H9 (cell line): ENCODE measurements at regions not wholly inside any gene's neighbourhood (a gene's known extent, or its start where the extent isn't known, plus 50 kb on each side); places are given as distances from the start of the nearest gene placed in this dataset.

Source experiments
- DNase-seq: peaks from one replicate; pipeline ENCODE4 v3.0.0-alpha.2; 2017
- H2AFZ ChIP-seq: one replicate; pipeline ENCODE4 v1.6.1; 2013; ENCODE audit warnings: mild to moderate bottlenecking, low read length, control low read depth, moderate library complexity
- H2AK5ac ChIP-seq: 2 replicates; pipeline ENCODE4 v1.6.1; 2013; ENCODE audit warnings: low read length, control low read depth, mixed read lengths; ENCODE audit not compliant: insufficient read length
- H2BK120ac ChIP-seq: one replicate; pipeline ENCODE4 v1.6.1; 2013; ENCODE audit warnings: low read depth, mild to moderate bottlenecking, low read length, control low read depth, inconsistent platforms; ENCODE audit not compliant: poor library complexity, severe bottlenecking
- H2BK12ac ChIP-seq: 2 replicates; pipeline ENCODE4 v1.6.1; 2013; ENCODE audit warnings: low read length, control low read depth, mixed read lengths, low read depth; ENCODE audit not compliant: insufficient read length
- H2BK15ac ChIP-seq: 2 replicates; pipeline ENCODE4 v1.6.1; 2013; ENCODE audit warnings: low read depth, low read length, control low read depth
- H2BK20ac ChIP-seq: one replicate; pipeline ENCODE4 v1.6.1; 2013; ENCODE audit warnings: low read depth, mild to moderate bottlenecking, low read length, control low read depth, inconsistent platforms; ENCODE audit not compliant: poor library complexity, severe bottlenecking
- H2BK5ac ChIP-seq: 2 replicates; pipeline ENCODE4 v1.6.1; 2013; ENCODE audit warnings: low read length, control low read depth, mixed read lengths; ENCODE audit not compliant: insufficient read length
- H3K14ac ChIP-seq: 2 replicates; pipeline ENCODE4 v1.6.1; 2013; ENCODE audit warnings: low read length, control low read depth; ENCODE audit not compliant: insufficient read depth
- H3K18ac ChIP-seq: 2 replicates; pipeline ENCODE4 v1.6.1; 2013; ENCODE audit warnings: low read depth, mild to moderate bottlenecking, mixed read lengths, low read length, control low read depth; ENCODE audit not compliant: insufficient read length
- H3K23ac ChIP-seq: 2 replicates; pipeline ENCODE4 v1.6.1; 2013; ENCODE audit warnings: low read length, control low read depth, mixed read lengths, low read depth; ENCODE audit not compliant: insufficient read length
- H3K23me2 ChIP-seq: 2 replicates; pipeline ENCODE4 v1.6.1; 2013; ENCODE audit warnings: low read depth, mild to moderate bottlenecking, mixed read lengths, low read length, control low read depth; ENCODE audit not compliant: insufficient read length, poor library complexity, severe bottlenecking
- H3K27ac ChIP-seq: 2 replicates; pipeline ENCODE4 v1.5.1; 2013; ENCODE audit warnings: low read length, control low read depth, mixed read lengths, low read depth; ENCODE audit not compliant: insufficient read length
- H3K27me3 ChIP-seq: 2 replicates; pipeline ENCODE4 v1.6.1; 2013; ENCODE audit warnings: low read length, control low read depth, inconsistent platforms; ENCODE audit not compliant: insufficient read depth
- H3K4ac ChIP-seq: 2 replicates; pipeline ENCODE4 v1.6.1; 2013; ENCODE audit warnings: low read depth, mild to moderate bottlenecking, control low read depth, inconsistent platforms, low read length, moderate library complexity
- H3K4me1 ChIP-seq: 2 replicates; pipeline ENCODE4 v1.6.1; 2013; ENCODE audit warnings: low read length, control low read depth, inconsistent platforms; ENCODE audit not compliant: insufficient read depth
- H3K4me2 ChIP-seq: 2 replicates; pipeline ENCODE4 v1.6.1; 2013; ENCODE audit warnings: low read length, control low read depth, mixed read lengths; ENCODE audit not compliant: insufficient read length, insufficient read depth
- H3K56ac ChIP-seq: 2 replicates; pipeline ENCODE4 v1.6.1; 2013; ENCODE audit warnings: low read depth, mild to moderate bottlenecking, mixed read lengths, low read length, control low read depth; ENCODE audit not compliant: insufficient read length
- H3K79me1 ChIP-seq: 2 replicates; pipeline ENCODE4 v1.6.1; 2013; ENCODE audit warnings: low read depth, mild to moderate bottlenecking, moderate library complexity, low read length, control low read depth, inconsistent platforms; ENCODE audit not compliant: insufficient read depth, poor library complexity, severe bottlenecking
- H3K79me2 ChIP-seq: 2 replicates; pipeline ENCODE4 v1.6.1; 2013; ENCODE audit warnings: low read length, control low read depth, inconsistent platforms; ENCODE audit not compliant: insufficient read depth
- H3K9ac ChIP-seq: 2 replicates; pipeline ENCODE4 v1.6.1; 2013; ENCODE audit warnings: low read length, control low read depth, mixed read lengths; ENCODE audit not compliant: insufficient read length; ENCODE audit errors: extremely low read depth
- H3K9me3 ChIP-seq: one replicate; pipeline ENCODE4 v1.6.1; 2013; ENCODE audit warnings: low read depth, low read length, inconsistent platforms; ENCODE audit not compliant: control insufficient read depth
- H3T11ph ChIP-seq: one replicate; pipeline ENCODE4 v1.6.1; 2013; ENCODE audit warnings: mild to moderate bottlenecking, low read length, control low read depth, inconsistent platforms
- H4K20me1 ChIP-seq: one replicate; pipeline ENCODE4 v1.6.1; 2013; ENCODE audit not compliant: control insufficient read depth, insufficient read length, insufficient read depth
- H4K5ac ChIP-seq: 2 replicates; pipeline ENCODE4 v1.6.1; 2013; ENCODE audit warnings: low read depth, mild to moderate bottlenecking, mixed read lengths, low read length, control low read depth; ENCODE audit not compliant: insufficient read length
- H4K8ac ChIP-seq: replicated peaks from 2 replicates; pipeline ENCODE4 v1.6.1; 2013; ENCODE audit warnings: low read length, control low read depth, mixed read lengths, low read depth; ENCODE audit not compliant: insufficient read length
- H4K91ac ChIP-seq: 2 replicates; pipeline ENCODE4 v1.6.1; 2013; ENCODE audit warnings: low read depth, mild to moderate bottlenecking, moderate library complexity, mixed read lengths, low read length, control low read depth; ENCODE audit not compliant: insufficient read length
- H3K27ac Mint-ChIP-seq, 3 experiments: 2 replicates in 2 of 3; 3 replicates in 1 of 3; pipeline ENCODE4 v1.8.0; 2020 to 2021; ENCODE audit warnings: mixed read lengths in 3 of 3, mild to moderate bottlenecking in 1 of 3, moderate library complexity in 1 of 3
- H3K27me3 Mint-ChIP-seq: 2 replicates; pipeline ENCODE4 v1.8.0; 2021; ENCODE audit warnings: low read depth, mild to moderate bottlenecking, moderate library complexity, mixed read lengths
- H3K36me3 Mint-ChIP-seq, 3 experiments: 2 replicates in 2 of 3; 3 replicates in 1 of 3; pipeline ENCODE4 v1.8.0; 2020 to 2021; ENCODE audit warnings: low read depth in 3 of 3, mixed read lengths in 3 of 3; ENCODE audit not compliant: insufficient read depth in 1 of 3
- H3K4me1 Mint-ChIP-seq, 2 experiments: 2 replicates each; pipeline ENCODE4 v1.8.0; 2020; ENCODE audit warnings: mixed read lengths in 2 of 2
- H3K4me3 Mint-ChIP-seq, 2 experiments: 2 replicates in 1 of 2; 3 replicates in 1 of 2; pipeline ENCODE4 v1.8.0; 2020 to 2021; ENCODE audit warnings: mild to moderate bottlenecking in 2 of 2, mixed read lengths in 2 of 2, moderate library complexity in 1 of 2
- H3K9me3 Mint-ChIP-seq, 2 experiments: 2 replicates in 1 of 2; 3 replicates in 1 of 2; pipeline ENCODE4 v1.8.0; 2020; ENCODE audit warnings: mild to moderate bottlenecking in 2 of 2, mixed read lengths in 2 of 2, moderate library complexity in 1 of 2
- WGBS: extraction: QIAGEN DNeasy Blood & Tissue Kit; methylation state at CpG from one replicate; pipeline ENCODE4 v1.1.7; 2013; ENCODE audit warnings: missing lambda C conversion rate, low lambda C conversion rate, mixed read lengths; ENCODE audit not compliant: insufficient read length; ENCODE audit errors: extremely low coverage; 5-methylcytosine and 5-hydroxymethylcytosine counted together
- TF ChIP-seq, protein P1 (sequence below): fragments of 200-600 bp; sonication (generic); conservative IDR thresholded peaks from 3 replicates; pipeline ENCODE4 v1.8.0; 2021; ENCODE audit warnings: antibody characterized with exemption, mild to moderate bottlenecking

- no peaks in the 10 kb centered on the region for H4K20me1 ChIP-seq
- DNase-seq, result no peak
These were observed 69.8 kb upstream of the PLXNA4 start for GRCh38 chr7:132646052-132646451.

More at GRCh38 chr7:132646052-132646451, 69.8 kb upstream of the PLXNA4 start:
- WGBS, result no CpG with 5 or more reads among the region's 5 CpGs
- H4K91ac ChIP-seq, result no peak overlapping the region
- no peak overlapping the region for H3K4me3 Mint-ChIP-seq
- H3K9ac ChIP-seq, result no peak overlapping the region
- no peak overlapping the region for H2BK12ac ChIP-seq
- no peak overlapping the region for H2BK120ac ChIP-seq
- no peak overlapping the region for H3K4me2 ChIP-seq
- no peak overlapping the region for H2AK5ac ChIP-seq
- H2BK5ac ChIP-seq, result no peak overlapping the region
- no peaks in the 10 kb centered on the region for H3K23me2 ChIP-seq
- H3K27ac ChIP-seq, result no peak overlapping the region
- H3T11ph ChIP-seq, result no peak overlapping the region
- H3K27me3 ChIP-seq, result no peaks in the 10 kb centered on the region
- H3K79me1 ChIP-seq, result no peaks in the 10 kb centered on the region
- H4K5ac ChIP-seq, result no peak overlapping the region
- peaks cover 8% of the 10 kb centered on the region; the same call in 1 of the 2 replicates for H3K4me1 ChIP-seq
- H3K27me3 Mint-ChIP-seq, result peaks cover 2% of the 10 kb centered on the region
- H4K8ac ChIP-seq, result no peak overlapping the region
- no peaks in the 10 kb centered on the region for H3K36me3 Mint-ChIP-seq
- no peak overlapping the region for H3K56ac ChIP-seq
- TF ChIP-seq, protein P1, sequence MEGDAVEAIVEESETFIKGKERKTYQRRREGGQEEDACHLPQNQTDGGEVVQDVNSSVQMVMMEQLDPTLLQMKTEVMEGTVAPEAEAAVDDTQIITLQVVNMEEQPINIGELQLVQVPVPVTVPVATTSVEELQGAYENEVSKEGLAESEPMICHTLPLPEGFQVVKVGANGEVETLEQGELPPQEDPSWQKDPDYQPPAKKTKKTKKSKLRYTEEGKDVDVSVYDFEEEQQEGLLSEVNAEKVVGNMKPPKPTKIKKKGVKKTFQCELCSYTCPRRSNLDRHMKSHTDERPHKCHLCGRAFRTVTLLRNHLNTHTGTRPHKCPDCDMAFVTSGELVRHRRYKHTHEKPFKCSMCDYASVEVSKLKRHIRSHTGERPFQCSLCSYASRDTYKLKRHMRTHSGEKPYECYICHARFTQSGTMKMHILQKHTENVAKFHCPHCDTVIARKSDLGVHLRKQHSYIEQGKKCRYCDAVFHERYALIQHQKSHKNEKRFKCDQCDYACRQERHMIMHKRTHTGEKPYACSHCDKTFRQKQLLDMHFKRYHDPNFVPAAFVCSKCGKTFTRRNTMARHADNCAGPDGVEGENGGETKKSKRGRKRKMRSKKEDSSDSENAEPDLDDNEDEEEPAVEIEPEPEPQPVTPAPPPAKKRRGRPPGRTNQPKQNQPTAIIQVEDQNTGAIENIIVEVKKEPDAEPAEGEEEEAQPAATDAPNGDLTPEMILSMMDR, result no peak
- no peak overlapping the region for H3K27ac Mint-ChIP-seq
- no peaks in the 10 kb centered on the region for H3K9me3 ChIP-seq
- no peak overlapping the region for H2BK20ac ChIP-seq
- no peak overlapping the region for H2AFZ ChIP-seq
- H3K14ac ChIP-seq, result no peak overlapping the region
- H3K79me2 ChIP-seq, result no peaks in the 10 kb centered on the region
- no peak overlapping the region for H3K23ac ChIP-seq
- H3K18ac ChIP-seq, result no peak overlapping the region
- no peak overlapping the region for H3K4ac ChIP-seq
- H3K4me1 Mint-ChIP-seq, result peaks cover 38 to 39% of the 10 kb centered on the region in 2 experiments
- no peak overlapping the region for H2BK15ac ChIP-seq
- H3K9me3 Mint-ChIP-seq, result no peaks in the 10 kb centered on the region
